SHP77 (cell line): ENCODE measurements at regions not wholly inside any gene's neighbourhood (a gene's known extent, or its start where the extent isn't known, plus 50 kb on each side); places are given as distances from the start of the nearest gene placed in this dataset.

ENCODE experiments used
- DNase-seq, 2 experiments: peaks; one replicate each; lab custom pipeline; 2025; lab: John Stamatoyannopoulos, UW

- no peak for DNase-seq
Observed at GRCh38 chr6:143621876-143622605, 55.7 kb upstream of the PHACTR2 start.

DNA sequence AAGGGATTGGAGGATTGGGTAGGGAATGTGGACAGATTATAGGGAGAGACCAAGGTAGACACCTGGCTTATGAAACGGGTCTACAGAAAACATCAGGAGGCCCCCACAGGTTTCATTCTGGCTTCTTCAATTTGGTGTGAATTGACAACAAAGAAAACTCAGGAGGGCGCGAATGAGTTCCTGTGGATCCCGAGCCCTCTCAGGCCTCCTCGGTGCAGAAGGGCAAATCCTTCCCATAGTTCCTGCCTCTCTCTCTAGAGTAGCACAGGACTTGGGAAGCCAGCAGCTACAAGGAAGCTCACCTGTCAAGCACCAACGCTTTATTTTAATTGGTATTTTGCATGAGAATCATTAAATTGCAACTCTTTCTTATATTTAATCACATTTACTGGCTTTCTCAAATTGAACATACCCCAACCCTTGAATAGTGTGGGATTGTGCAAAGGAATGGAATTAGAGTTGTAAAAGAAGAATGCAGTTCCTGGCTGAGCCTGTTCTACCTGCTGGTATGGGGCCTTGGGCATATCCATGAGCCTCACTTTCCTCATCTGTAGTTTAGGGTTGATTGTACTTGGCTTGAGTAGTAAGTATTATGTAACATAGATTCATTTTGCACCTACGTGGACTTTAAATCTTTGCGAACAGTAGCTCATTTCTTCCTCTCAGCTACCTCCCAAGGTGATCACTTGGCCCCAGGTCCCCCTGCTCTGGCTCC lies 56.4 kb upstream of the PHACTR2 start:
- DNase-seq: no peak

GRCh38 chr6:143620447-143620846 lies 57.3 kb upstream of the PHACTR2 start:
- DNase-seq: peak; percentile 3 to 17

- no peak for DNase-seq
Observed at GRCh38 chr6:143619824-143620401, 57.9 kb upstream of the PHACTR2 start.

GRCh38 chr6:143616741-143617140 lies 61.0 kb upstream of the PHACTR2 start:
- DNase-seq: no peak

DNA sequence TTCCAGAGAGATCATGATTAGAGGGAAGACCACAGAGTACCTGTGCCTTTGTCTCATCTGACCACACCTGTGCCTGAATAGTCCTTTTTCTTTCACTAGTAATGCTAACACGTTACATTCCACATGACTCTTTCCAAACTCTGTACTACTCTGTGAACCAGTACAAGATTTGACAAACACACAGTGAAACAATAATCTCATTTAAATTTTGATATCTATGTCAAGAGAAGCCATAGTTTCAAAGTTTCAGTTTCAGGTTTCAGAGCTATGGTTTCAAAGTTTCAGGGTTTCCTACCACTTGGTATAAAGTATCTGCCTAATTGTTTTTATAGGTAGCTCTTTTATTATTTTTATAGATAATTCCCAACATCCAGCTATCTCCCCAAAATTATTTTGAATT lies 62.0 kb upstream of the PHACTR2 start:
- DNase-seq: no peak

DNA sequence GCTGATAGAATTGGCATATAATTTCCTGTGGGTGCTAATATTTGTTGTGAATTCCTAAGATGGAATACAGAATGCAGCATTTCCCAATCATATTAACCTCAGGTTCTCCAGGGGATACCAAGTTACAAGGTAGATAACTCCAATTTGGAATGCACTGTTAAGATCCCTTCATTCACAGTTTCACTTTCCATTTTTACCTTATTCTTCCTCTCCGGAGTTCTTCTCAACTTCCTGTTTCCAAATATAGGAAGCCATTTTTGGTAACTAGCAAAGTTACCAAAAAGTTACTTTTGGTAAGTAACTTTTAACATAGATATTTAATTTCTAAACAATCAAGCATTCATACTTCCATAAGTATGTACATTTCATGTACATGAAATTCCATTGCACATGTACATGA lies 63.5 kb upstream of the PHACTR2 start:
- no peak for DNase-seq

DNA sequence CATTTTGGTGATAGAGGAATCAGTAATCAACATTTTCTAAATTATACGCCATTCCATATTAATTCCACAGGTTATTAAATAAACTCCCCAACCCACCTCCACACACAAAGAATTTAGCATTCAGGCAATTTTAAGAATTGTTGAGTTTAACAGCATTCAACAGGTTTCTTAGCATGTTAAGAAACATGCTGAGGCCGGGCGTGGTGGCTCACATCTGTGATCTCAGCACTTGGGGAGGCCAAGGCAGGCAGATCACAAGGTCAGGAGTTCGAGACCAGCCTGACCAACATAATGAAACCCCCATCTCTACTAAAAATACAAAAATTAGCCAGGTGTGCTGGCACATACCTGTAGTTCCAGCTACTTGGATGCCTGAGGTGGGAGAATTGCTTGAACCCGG lies 64.0 kb upstream of the PHACTR2 start:
- DNase-seq: no peak

DNA sequence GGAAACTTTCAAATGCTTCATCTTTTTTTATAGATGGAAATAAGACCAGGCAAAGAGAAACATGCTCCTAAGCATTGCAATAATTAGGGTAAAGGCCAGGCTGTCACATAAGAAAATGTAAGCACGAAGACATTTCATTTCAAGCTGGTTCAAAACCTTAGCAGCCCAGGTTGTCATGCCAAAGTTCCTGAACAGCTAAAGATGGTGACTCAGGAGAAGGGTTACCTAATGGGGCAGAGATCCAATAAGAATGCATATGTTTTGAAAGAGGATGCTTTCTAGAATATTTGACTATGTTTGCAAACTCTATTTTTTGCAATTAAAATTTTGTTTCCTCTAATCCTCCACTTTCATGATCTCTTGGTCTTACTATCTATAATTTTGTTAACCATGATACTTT lies 65.6 kb upstream of the PHACTR2 start:
- DNase-seq: no peak

DNA sequence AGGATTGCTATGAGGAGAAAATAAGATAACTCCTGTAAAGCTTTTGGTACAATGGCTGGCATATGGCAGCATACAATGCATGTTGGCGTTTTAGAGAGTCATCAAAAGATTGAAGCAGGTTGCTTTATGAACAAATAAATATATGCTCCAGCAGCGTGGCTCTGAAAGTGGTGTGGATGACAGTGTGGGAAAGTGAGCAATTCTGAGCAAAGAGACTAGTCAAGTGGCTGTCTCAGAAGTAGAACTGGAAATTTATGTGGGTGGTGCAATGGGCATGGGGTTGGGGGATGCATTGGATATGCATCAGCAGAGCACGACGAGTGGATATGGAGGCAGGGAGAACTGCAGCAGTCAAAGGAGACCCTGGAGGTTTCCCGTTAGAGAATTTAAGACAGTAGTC lies 66.2 kb upstream of the PHACTR2 start:
- DNase-seq: no peak

GRCh38 chr6:143609972-143610371 lies 67.8 kb upstream of the PHACTR2 start:
- DNase-seq: no peak

DNA sequence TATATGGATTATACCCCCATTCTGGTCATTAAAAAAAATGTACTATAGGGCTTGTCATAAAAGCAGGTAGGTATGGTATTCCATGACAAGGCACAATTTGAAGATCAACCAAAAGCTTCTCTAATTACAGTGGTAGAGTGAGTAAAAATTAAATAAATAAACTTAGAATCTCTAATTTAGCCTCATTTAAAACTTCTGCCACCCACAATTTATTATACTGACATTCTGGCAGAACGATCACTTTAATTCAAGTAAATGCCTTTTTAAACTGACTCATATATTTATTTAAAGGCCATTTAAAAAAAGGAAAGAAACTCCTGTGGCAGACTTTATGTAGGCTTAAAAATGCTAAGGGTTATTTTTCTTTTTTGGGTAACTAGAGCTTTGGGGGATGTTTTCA lies 68.3 kb upstream of the PHACTR2 start:
- DNase-seq: no peak

DNA sequence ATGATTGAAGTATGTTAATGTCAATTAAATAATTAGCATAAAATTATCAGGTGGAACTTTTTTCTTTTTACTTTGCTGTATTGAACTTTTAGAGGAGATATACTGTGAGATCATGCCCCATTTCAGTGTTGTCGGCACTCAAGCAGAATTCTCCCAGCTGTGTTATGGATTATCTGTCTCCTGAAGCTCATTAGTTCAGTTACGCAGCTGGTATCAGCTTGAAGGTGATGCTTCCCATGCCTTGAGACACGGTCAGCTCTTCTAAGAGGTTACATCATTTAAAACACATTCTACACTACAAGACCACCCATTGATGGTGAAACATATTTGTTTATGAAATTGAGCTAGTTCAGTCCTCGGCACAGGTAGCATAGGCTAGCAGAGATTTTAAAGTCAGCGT lies 68.9 kb upstream of the PHACTR2 start:
- no peak for DNase-seq

- DNase-seq: peak in 1 of 2 experiments; percentile 10
Observed at GRCh38 chr6:143607974-143608373, 69.8 kb upstream of the PHACTR2 start.

DNA sequence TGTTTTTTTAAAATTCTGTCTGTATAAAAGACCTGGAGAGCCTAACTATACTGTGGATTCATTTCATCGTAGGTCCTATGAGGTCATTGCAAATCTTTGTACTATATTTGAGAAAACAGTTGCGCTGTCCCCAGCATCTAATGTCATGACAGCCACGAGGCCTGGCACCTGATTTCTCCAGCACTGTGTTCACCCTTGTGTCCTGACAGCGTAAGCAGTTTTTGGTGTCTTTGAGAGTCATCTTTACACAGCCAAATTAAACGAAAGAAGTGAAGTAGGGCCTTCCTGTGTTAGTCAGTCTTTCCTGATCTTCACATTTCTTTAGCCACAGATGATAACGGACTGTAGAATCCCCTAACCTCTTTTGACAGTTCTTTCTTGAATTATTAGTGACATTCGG lies 70.6 kb upstream of the PHACTR2 start:
- DNase-seq: no peak

DNA sequence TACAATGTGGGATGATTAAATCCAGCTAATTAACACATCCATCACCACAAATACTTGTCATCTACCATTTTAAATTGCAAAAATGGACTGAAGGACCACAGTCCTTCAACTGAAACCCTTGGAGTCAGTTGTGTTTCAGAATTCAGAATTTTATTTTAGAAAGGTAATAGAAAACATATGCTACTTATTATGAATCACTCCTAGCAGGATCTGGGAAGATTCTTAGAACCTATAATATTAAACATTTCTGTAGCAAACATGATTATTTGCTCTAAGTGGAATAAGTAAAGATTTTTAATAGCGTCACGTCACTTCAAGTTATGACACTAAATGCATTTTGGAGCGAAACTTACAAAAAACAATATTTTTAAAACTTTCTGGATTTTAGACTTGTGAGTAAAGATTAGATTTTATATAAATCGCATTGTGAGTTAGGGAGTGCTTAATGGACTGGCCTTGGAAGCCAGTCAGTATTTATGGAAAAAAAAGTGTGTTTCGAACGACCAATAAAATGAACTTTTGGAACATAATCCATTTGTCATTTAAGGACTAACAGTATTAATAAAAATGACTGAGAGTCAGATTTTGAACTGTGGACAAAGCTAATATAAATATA lies 71.8 kb upstream of the PHACTR2 start:
- no peak for DNase-seq

- no peak for DNase-seq
Observed at GRCh38 chr6:143603455-143603854, 74.3 kb upstream of the PHACTR2 start.

DNA sequence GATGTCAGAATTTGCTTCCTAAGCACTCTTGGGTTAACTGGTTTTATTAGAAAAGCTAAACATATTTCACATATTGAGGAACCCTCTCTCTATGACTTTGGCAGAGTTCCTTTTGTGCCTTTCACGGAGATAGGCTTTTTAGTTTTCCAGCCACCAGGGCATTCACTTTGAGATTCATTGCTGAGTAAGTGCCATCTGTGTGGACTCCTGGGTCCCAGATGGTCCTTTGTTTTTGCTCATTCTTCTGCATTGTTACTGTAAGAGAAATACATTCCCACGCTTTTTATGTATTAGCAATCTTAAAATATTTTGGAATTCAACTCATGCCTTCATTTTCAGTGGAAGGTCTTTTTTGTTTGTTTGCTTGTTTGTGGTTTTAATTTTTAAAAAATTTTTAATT lies 76.3 kb upstream of the PHACTR2 start:
- DNase-seq: no peak

DNA sequence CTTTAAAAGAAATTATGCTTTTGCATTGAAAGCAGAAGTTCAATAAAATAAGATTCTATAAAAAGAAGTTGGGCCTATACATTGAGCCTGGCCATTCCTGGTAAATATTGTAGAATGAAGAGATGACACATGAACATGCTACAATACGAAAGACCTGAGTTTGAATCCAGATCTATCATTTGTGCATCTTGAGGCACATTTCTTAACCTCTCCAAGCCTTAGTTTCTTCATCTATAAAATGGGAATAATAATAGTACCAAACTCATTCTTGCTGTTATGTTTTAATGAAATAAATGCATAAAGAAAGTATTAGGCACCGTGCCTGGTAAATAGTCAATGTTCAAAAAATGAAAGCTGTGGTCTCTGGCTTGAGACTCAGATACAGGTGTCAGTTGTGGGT lies 76.9 kb upstream of the PHACTR2 start:
- no peak for DNase-seq

GRCh38 chr6:143598466-143599080 lies 79.2 kb upstream of the PHACTR2 start:
- DNase-seq: no peak

DNA sequence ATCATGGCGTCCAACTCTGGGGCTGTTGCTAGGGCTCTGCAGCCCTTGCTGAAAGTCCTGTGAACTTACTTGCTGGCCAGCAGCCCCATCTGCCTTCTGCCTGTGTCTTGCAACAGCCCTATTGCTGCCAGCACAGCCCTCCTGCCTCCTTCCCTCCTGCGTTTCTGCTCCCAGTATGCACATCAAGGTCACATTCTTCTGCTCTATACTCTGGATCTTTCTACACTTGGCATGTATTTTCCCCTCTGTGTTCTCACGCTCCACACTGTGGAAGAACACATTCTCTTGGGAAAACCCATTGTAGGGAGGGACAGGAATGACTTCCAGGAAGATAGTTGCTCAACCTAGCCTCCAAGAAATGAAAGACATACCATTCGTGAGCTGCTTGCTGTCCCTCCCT lies 80.9 kb upstream of the PHACTR2 start:
- no peak for DNase-seq

DNA sequence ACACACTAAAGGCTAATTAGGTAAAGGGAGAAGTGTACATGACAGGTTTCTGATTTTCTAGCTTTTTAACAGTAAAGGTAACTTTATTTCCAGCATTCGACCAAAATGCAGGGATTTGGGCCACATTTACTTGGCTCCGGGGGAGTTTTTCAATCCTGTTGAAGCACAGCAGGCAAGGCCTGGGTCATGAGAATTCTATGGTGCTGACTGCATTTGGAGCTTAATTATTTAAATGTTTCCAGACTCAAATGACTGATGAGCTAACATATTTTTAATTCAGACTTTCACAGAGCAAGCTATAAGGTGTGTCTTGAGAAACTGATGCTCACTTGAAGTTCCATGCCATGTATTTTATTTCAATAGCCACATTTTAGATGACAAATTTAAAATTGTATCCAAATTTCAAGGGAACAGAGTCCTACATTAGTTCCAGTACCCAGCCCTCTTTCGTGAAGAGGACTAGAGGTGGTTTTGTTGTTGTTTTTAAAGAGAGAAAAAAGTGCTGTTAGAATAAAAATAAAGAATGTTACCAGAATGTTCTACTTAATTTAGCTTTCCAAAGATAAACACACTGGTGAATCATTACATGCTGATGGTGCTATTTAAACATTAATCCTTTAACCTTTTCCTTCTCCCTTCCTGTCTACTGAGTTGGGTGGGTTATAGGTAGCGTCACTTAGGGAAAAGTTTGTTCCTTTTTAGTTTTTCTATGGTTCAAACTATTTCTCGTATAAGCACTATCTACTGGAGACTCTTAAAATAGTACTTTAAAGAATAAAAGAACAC lies 82.3 kb upstream of the PHACTR2 start:
- DNase-seq: no peak
